ENCODE measurements at regions not wholly inside any gene's neighbourhood (a gene's known extent, or its start where the extent isn't known, plus 50 kb on each side); places are given as distances from the start of the nearest gene placed in this dataset.

DNA sequence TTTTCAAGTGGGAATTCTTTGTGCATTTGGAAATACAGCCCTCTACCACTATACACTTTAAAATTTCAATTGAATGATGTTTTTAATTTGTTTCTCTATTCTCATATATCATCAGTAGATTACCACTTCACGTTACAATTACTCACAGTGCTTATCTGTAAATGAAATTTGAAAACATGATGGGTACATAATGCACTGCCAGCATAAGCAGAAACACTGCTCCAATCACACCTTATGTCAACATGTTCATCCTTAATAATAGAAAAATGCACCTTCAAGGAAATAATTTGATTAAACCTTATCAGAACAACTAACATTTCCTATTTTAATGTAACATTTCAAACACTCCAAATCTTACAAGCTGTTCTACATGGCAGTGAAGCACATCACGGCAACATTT, 718.4 kb downstream of the GBE1 start:
- TF ChIP-seq POLR2A (IDR thresholded peaks at IDR 0.05) = no peak
- TF ChIP-seq, protein P1, sequence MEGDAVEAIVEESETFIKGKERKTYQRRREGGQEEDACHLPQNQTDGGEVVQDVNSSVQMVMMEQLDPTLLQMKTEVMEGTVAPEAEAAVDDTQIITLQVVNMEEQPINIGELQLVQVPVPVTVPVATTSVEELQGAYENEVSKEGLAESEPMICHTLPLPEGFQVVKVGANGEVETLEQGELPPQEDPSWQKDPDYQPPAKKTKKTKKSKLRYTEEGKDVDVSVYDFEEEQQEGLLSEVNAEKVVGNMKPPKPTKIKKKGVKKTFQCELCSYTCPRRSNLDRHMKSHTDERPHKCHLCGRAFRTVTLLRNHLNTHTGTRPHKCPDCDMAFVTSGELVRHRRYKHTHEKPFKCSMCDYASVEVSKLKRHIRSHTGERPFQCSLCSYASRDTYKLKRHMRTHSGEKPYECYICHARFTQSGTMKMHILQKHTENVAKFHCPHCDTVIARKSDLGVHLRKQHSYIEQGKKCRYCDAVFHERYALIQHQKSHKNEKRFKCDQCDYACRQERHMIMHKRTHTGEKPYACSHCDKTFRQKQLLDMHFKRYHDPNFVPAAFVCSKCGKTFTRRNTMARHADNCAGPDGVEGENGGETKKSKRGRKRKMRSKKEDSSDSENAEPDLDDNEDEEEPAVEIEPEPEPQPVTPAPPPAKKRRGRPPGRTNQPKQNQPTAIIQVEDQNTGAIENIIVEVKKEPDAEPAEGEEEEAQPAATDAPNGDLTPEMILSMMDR (IDR thresholded peaks at IDR 0.05) = no peak

Measured in testis (tissue), 2 donors.